Gastrocnemius medialis (tissue), 4 donors: ENCODE measurements at regions not wholly inside any gene's neighbourhood (a gene's known extent, or its start where the extent isn't known, plus 50 kb on each side); places are given as distances from the start of the nearest gene placed in this dataset.
"Not testable (repeated sequence)": the region's sequence is repeated elsewhere in the genome, so short reads cannot be mapped to it uniquely, and the experiment has no call there.

Experiments used
- ATAC-seq, 2 donors: fragments of 150-250 bp; one replicate each; pipeline ENCODE4 v1.9.1; 2016
- DNase-seq, 2 donors: peaks; one replicate each; pipeline ENCODE4 v3.0.0-alpha.2; 2019
- H3K27ac ChIP-seq, 4 donors: fragments of 200-600 bp; sonication (generic); 1 replicate in 1 of 4; 2 replicates in 3 of 4; pipeline ENCODE4 v1.5.1; 2016 to 2018; ENCODE audit warnings: mild to moderate bottlenecking in 2 of 4, moderate library complexity in 1 of 4
- H3K27me3 ChIP-seq, 3 donors: fragments of 200-600 bp; sonication (generic) in 2 of 3; 1 replicate in 1 of 3; 2 replicates in 2 of 3; pipeline versions ENCODE4 v1.5.1 to v1.6.0; 2016 to 2019; ENCODE audit warnings: mild to moderate bottlenecking in 1 of 3, moderate library complexity in 1 of 3
- H3K36me3 ChIP-seq, 2 donors: fragments of 200-600 bp; sonication (generic) in 1 of 2; one replicate each; pipeline ENCODE4 v1.5.1; 2017 to 2018
- H3K4me1 ChIP-seq, 2 donors: fragments of 200-600 bp; sonication (generic) in 1 of 2; one replicate each; pipeline ENCODE4 v1.5.1; 2016 to 2017; ENCODE audit warnings: mild to moderate bottlenecking in 2 of 2
- H3K4me3 ChIP-seq, 4 donors: fragments of 200-600 bp; sonication (generic) in 3 of 4; 1 replicate in 1 of 4; 2 replicates in 3 of 4; pipeline ENCODE4 v1.5.1; 2016 to 2019; ENCODE audit warnings: mild to moderate bottlenecking in 2 of 4
- H3K9me3 ChIP-seq, 3 donors: fragments of 200-600 bp; sonication (generic) in 2 of 3; 1 replicate in 1 of 3; 2 replicates in 2 of 3; pipeline ENCODE4 v1.5.1; 2016 to 2019
- POLR2A ChIP-seq, 2 donors: fragments of 450-650 bp; IDR thresholded peaks; one replicate each; pipeline ENCODE4 v1.6.1; 2017; ENCODE audit warnings: antibody characterized with exemption in 2 of 2, mild to moderate bottlenecking in 2 of 2, moderate library complexity in 2 of 2
- in situ Hi-C, 4 donors: fragments of 200-750 bp; cut with MboI; loops; one replicate each; pipeline versions ENCODE4 v1.15.0 to v1.8.0; 2017; ENCODE audit warnings: low sequenced_read_pairs in 4 of 4
- intact Hi-C: fragments of 100-400 bp; cut with DNase I; formaldehyde crosslinking; loops from one replicate; pipeline ENCODE4 v1.15.1; 2023; ENCODE audit warnings: low total_unique reads
- TF ChIP-seq, protein P1 (sequence below), 5 experiments: fragments of 450-650 bp in 3 of 5; fragments of 200-600 bp in 2 of 5; sonication (generic) in 2 of 5; IDR thresholded peaks in 4 of 5; conservative IDR thresholded peaks in 1 of 5; 1 replicate in 4 of 5; 2 replicates in 1 of 5; pipeline ENCODE4 v1.5.1; 2016 to 2019; ENCODE audit warnings: antibody characterized with exemption in 5 of 5, mild to moderate bottlenecking in 3 of 5, moderate library complexity in 3 of 5

DNA sequence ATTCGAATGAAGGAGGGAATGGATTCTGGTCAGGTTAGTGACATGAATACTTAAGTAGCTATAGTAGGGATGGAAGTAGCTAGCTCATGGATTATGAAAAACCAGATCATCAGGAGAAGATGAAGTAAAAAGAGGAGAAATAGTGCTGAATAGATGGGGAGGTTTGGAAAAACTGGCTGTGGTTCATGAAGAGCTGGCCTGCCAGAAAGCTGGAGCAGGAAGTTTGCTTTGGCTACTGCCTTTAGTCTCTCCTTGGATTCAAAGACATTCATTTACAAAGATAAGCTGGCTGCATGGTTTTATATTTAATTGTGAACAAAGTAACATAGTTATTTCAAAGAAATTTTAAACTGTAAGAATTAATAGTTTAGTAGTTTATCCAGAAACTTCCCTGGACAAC lies 567.0 kb downstream of the RIT2 start:
- no peaks in the 10 kb centered on the region for H3K9me3 ChIP-seq
- no peak for ATAC-seq

DNA sequence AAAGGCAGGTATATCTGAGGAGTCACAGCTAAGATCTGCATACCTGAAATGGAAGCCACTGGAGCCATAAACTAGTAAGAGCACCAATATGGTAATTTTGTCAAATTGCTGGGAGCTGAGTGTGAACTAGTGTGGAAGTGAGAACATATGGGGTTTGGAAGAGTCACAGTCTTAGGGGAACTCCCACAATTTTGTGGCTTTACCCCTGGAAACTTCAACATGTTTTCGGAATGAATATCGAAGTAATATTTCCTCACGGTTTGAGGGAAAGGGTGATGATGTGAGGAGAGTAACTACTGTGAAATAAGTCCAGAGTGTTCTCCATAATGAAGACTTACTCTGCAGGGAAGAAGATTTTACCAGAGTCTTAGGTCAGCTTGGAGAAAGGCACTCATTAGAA lies 565.9 kb downstream of the RIT2 start:
- no peak for ATAC-seq
- Histone ChIP-seq H3K9me3 (no peaks in the 10 kb centered on the region), H3K27ac (no peak overlapping the region), H3K36me3 (no peaks in the 10 kb centered on the region), H3K4me3 (no peak overlapping the region), H3K27me3 (no peaks in the 10 kb centered on the region), H3K4me1 (no peaks in the 10 kb centered on the region)
- DNase-seq: no peak
- no peak for TF ChIP-seq POLR2A (IDR thresholded peaks at IDR 0.05)
- TF ChIP-seq, protein P1, sequence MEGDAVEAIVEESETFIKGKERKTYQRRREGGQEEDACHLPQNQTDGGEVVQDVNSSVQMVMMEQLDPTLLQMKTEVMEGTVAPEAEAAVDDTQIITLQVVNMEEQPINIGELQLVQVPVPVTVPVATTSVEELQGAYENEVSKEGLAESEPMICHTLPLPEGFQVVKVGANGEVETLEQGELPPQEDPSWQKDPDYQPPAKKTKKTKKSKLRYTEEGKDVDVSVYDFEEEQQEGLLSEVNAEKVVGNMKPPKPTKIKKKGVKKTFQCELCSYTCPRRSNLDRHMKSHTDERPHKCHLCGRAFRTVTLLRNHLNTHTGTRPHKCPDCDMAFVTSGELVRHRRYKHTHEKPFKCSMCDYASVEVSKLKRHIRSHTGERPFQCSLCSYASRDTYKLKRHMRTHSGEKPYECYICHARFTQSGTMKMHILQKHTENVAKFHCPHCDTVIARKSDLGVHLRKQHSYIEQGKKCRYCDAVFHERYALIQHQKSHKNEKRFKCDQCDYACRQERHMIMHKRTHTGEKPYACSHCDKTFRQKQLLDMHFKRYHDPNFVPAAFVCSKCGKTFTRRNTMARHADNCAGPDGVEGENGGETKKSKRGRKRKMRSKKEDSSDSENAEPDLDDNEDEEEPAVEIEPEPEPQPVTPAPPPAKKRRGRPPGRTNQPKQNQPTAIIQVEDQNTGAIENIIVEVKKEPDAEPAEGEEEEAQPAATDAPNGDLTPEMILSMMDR (IDR thresholded peaks at IDR 0.05 in 4 of 5, conservative IDR thresholded peaks at IDR 0.05 in 1 of 5): no peak
- in situ Hi-C loops (no loop called here), intact Hi-C loops (no loop called here)

More for the DNA sequence above, 567.0 kb downstream of the RIT2 start:
- no peaks in the 10 kb centered on the region for H3K4me1 ChIP-seq
- no peak overlapping the region for H3K4me3 ChIP-seq
- in situ Hi-C loops: no loop called here
- intact Hi-C loops: no loop called here
- DNase-seq: no peak
- H3K36me3 ChIP-seq: no peaks in the 10 kb centered on the region
- TF ChIP-seq, protein P1 (IDR thresholded peaks at IDR 0.05 in 4 of 5, conservative IDR thresholded peaks at IDR 0.05 in 1 of 5): no peak
- TF ChIP-seq POLR2A (IDR thresholded peaks at IDR 0.05): no peak
- H3K27ac ChIP-seq: no peak overlapping the region
- H3K27me3 ChIP-seq: no peaks in the 10 kb centered on the region

DNA sequence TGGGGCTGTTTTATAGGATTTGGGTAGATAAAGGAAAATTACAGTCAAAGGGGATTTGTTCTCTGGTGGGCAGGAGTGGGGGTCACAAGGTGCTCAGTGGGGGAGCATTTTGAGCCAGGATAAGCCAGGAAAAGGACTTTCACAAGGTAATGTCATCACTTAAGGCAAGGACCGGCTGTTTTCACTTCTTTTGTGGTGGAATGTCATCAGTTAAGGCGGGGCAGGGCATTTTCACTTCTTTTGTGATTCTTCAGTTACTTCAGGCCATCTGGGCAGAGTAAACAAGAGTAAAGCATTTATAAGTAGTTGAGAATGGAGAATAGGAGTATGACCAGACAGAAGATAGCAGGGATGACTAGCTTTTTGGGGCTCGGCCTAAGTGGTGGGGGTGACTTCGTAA lies 562.9 kb downstream of the RIT2 start:
- H3K4me1 ChIP-seq, H3K9me3 ChIP-seq, intact Hi-C loops, DNase-seq, in situ Hi-C loops, H3K4me3 ChIP-seq, H3K27me3 ChIP-seq, H3K36me3 ChIP-seq, H3K27ac ChIP-seq, ATAC-seq: not testable (repeated sequence)

DNA sequence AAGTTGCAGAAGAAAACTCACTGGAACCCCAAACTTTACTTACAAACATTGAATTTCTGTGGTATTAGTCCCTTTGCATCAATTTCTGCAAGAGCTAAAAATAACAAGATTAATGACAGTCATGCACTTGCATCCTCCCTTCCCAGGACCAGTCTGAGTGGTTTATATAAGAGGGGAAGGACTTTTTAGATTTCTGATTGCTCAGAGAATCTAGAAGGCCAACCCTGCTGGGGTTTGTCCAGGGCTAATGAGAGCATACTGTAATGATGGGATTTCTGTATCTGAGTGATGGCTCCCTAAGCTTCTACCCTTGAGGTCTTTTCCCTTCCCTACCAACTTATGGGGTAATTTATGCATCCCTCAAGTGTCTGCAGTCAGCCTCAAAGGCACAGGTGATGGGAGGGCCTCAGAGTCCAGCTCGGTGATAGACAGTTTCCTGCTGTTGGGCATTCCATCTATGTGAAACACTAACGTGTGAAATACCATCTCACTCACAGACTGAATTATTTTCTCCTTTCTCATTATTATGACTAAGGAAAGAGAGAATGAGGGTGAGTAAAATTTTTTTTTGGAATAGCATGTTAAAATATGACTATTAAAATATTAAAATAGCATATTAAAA lies 556.3 kb downstream of the RIT2 start:
- intact Hi-C loops: no loop called here
- H3K36me3 ChIP-seq: no peaks in the 10 kb centered on the region
- H3K4me1 ChIP-seq: no peaks in the 10 kb centered on the region
- no peaks in the 10 kb centered on the region for H3K9me3 ChIP-seq
- TF ChIP-seq POLR2A (IDR thresholded peaks at IDR 0.05): no peak
- TF ChIP-seq, protein P1 (IDR thresholded peaks at IDR 0.05 in 4 of 5, conservative IDR thresholded peaks at IDR 0.05 in 1 of 5): no peak
- DNase-seq (no peak), ATAC-seq (no peak)
- no peak overlapping the region for H3K4me3 ChIP-seq
- no peaks in the 10 kb centered on the region for H3K27me3 ChIP-seq
- in situ Hi-C loops: no loop called here
- H3K27ac ChIP-seq: no peak overlapping the region

DNA sequence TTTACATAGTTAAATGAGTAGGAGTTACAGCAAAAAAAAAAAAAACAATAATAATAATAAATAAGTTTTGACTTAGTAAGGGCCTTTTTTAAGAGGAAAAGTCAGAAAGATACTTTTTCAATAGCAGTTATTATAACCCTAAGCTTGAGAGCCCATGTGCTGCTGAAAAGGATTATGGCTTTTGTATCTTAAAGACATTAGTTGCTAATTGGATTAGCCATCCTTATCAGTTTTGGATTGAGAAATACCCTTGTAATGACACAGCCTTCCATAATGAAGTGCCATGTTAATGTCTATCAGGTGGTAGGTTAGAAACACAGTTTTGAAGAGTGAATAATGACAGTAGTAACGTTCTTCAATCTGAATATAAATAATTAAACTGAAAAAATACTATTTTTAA lies 554.0 kb downstream of the RIT2 start:
- Histone ChIP-seq H3K4me1 (no peaks in the 10 kb centered on the region), H3K27me3 (no peaks in the 10 kb centered on the region), H3K27ac (no peak overlapping the region), H3K4me3 (no peak overlapping the region), H3K9me3 (no peaks in the 10 kb centered on the region), H3K36me3 (no peaks in the 10 kb centered on the region)
- ATAC-seq: no peak
- intact Hi-C loops (no loop called here), in situ Hi-C loops (no loop called here)
- no peak for DNase-seq
- TF ChIP-seq, protein P1 (IDR thresholded peaks at IDR 0.05 in 4 of 5, conservative IDR thresholded peaks at IDR 0.05 in 1 of 5): no peak
- no peak for TF ChIP-seq POLR2A (IDR thresholded peaks at IDR 0.05)
